ENCODE measurements at regions not wholly inside any gene's neighbourhood (a gene's known extent, or its start where the extent isn't known, plus 50 kb on each side); places are given as distances from the start of the nearest gene placed in this dataset.

- TF ChIP-seq, protein P1, sequence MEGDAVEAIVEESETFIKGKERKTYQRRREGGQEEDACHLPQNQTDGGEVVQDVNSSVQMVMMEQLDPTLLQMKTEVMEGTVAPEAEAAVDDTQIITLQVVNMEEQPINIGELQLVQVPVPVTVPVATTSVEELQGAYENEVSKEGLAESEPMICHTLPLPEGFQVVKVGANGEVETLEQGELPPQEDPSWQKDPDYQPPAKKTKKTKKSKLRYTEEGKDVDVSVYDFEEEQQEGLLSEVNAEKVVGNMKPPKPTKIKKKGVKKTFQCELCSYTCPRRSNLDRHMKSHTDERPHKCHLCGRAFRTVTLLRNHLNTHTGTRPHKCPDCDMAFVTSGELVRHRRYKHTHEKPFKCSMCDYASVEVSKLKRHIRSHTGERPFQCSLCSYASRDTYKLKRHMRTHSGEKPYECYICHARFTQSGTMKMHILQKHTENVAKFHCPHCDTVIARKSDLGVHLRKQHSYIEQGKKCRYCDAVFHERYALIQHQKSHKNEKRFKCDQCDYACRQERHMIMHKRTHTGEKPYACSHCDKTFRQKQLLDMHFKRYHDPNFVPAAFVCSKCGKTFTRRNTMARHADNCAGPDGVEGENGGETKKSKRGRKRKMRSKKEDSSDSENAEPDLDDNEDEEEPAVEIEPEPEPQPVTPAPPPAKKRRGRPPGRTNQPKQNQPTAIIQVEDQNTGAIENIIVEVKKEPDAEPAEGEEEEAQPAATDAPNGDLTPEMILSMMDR (IDR thresholded peaks at IDR 0.05; ENCODE audit: unreplicated experiment), result no peak
- no peaks in the 10 kb centered on the region for H3K4me1 Mint-ChIP-seq (ENCODE audit: low read depth)
- DNase-seq (ENCODE audit: low spot score, unreplicated experiment), result no peak
- H3K4me3 Mint-ChIP-seq (ENCODE audit: low read depth), result no peak overlapping the region
- H3K27ac Mint-ChIP-seq, result no peak overlapping the region
- no peaks in the 10 kb centered on the region for H3K36me3 Mint-ChIP-seq (ENCODE audit: insufficient read depth)
- peaks cover 7% of the 10 kb centered on the region for H3K9me3 Mint-ChIP-seq (ENCODE audit: low read depth)
- H3K27me3 Mint-ChIP-seq, result no peaks in the 10 kb centered on the region
These were observed 125.6 kb upstream of the TTC29 start for GRCh38 chr4:147071209-147071740.

- Mint-ChIP-seq H3K9me3 (ENCODE audit: low read depth) (peaks cover 4% of the 10 kb centered on the region), H3K27ac (no peak overlapping the region), H3K36me3 (ENCODE audit: insufficient read depth) (no peaks in the 10 kb centered on the region), H3K27me3 (no peaks in the 10 kb centered on the region), H3K4me1 (ENCODE audit: low read depth) (no peaks in the 10 kb centered on the region), H3K4me3 (ENCODE audit: low read depth) (no peak overlapping the region)
- TF ChIP-seq, protein P1 (IDR thresholded peaks at IDR 0.05; ENCODE audit: unreplicated experiment), result no peak
- no peak for DNase-seq (ENCODE audit: low spot score, unreplicated experiment)
These were observed 130.5 kb upstream of the TTC29 start for GRCh38 chr4:147076179-147076578.

- H3K4me3 Mint-ChIP-seq (ENCODE audit: low read depth), result no peak overlapping the region
- DNase-seq (ENCODE audit: low spot score, unreplicated experiment), result no peak
- no peaks in the 10 kb centered on the region for H3K36me3 Mint-ChIP-seq (ENCODE audit: insufficient read depth)
- no peaks in the 10 kb centered on the region for H3K27me3 Mint-ChIP-seq
- no peak overlapping the region for H3K27ac Mint-ChIP-seq
- no peaks in the 10 kb centered on the region for H3K4me1 Mint-ChIP-seq (ENCODE audit: low read depth)
- TF ChIP-seq, protein P1 (IDR thresholded peaks at IDR 0.05; ENCODE audit: unreplicated experiment), result no peak
- H3K9me3 Mint-ChIP-seq (ENCODE audit: low read depth), result peaks cover 4% of the 10 kb centered on the region
These were observed 131.1 kb upstream of the TTC29 start for GRCh38 chr4:147076728-147077127.

DNA sequence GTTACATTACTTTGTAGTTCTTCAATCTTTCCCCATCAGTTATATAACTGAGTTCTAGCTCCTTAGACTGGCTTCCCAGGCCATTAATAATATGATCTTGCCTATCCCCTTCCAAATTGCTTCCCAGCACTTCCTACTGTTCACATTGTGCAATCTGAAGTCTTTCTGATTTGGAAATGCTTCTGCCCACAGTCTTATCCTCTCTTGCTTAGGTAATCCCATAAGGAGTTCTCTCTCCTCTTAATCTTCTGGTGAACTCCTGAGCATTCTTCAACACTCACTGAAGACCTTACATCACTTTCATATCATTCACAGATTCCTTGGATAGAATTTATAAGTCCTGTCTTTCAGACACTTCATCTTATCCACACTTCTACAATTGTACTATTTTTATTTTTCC lies 132.7 kb upstream of the TTC29 start:
- H3K36me3 Mint-ChIP-seq (ENCODE audit: insufficient read depth), result no peaks in the 10 kb centered on the region

GRCh38 chr4:147078875-147079658 lies 133.4 kb upstream of the TTC29 start:
- DNase-seq (ENCODE audit: low spot score, unreplicated experiment), result no peak
- TF ChIP-seq, protein P1 (IDR thresholded peaks at IDR 0.05; ENCODE audit: unreplicated experiment), result no peak
- no peaks in the 10 kb centered on the region for H3K9me3 Mint-ChIP-seq (ENCODE audit: low read depth)
- no peak overlapping the region for H3K4me3 Mint-ChIP-seq (ENCODE audit: low read depth)
- no peaks in the 10 kb centered on the region for H3K36me3 Mint-ChIP-seq (ENCODE audit: insufficient read depth)
- no peak overlapping the region for H3K27ac Mint-ChIP-seq
- H3K27me3 Mint-ChIP-seq, result no peaks in the 10 kb centered on the region
- no peaks in the 10 kb centered on the region for H3K4me1 Mint-ChIP-seq (ENCODE audit: low read depth)

More for the DNA sequence above, 132.7 kb upstream of the TTC29 start:
- Mint-ChIP-seq H3K9me3 (ENCODE audit: low read depth) (no peaks in the 10 kb centered on the region), H3K4me1 (ENCODE audit: low read depth) (no peaks in the 10 kb centered on the region), H3K27ac (no peak overlapping the region), H3K27me3 (no peaks in the 10 kb centered on the region), H3K4me3 (ENCODE audit: low read depth) (no peak overlapping the region)
- DNase-seq (ENCODE audit: low spot score, unreplicated experiment), result no peak
- TF ChIP-seq, protein P1 (IDR thresholded peaks at IDR 0.05; ENCODE audit: unreplicated experiment), result no peak

Measured in progenitor cell of endocrine pancreas (in vitro differentiated cells).